ENCODE measurements at regions not wholly inside any gene's neighbourhood (a gene's known extent, or its start where the extent isn't known, plus 50 kb on each side); places are given as distances from the start of the nearest gene placed in this dataset.

GRCh38 chr6:90918361-90918760 lies 331.5 kb upstream of the MAP3K7 start:
- no peak for TF ChIP-seq CTCF (conservative IDR thresholded peaks at IDR 0.05)
- no peak for TF ChIP-seq EZH2 (IDR thresholded peaks at IDR 0.05; ENCODE audit: low read depth)
- H4K20me1 ChIP-seq (ENCODE audit: insufficient read depth) = no peaks in the 10 kb centered on the region
- H3K4me3 ChIP-seq = no peak overlapping the region
- CTCF ChIA-PET = no interaction called here
- DNase-seq = no peak
- no peak overlapping the region for H3K27ac ChIP-seq
- no peak overlapping the region for H2AFZ ChIP-seq
- H3K36me3 ChIP-seq (ENCODE audit: low read depth) = no peaks in the 10 kb centered on the region
- H3K4me1 ChIP-seq (replicated peaks; ENCODE audit: insufficient read depth) = no peaks in the 10 kb centered on the region
- H3K79me2 ChIP-seq (ENCODE audit: low read depth) = no peaks in the 10 kb centered on the region
- H3F3A ChIP-seq (ENCODE audit: insufficient read depth, low read depth) = no peaks in the 10 kb centered on the region
- BruUV-seq (replicated peaks) = no TSS peak
- H3K9me3 ChIP-seq (ENCODE audit: insufficient read depth, low read depth) = no peaks in the 10 kb centered on the region
- POLR2A ChIA-PET (ENCODE audit: unreplicated experiment) = no interaction called here
- no peaks in the 10 kb centered on the region for H3K27me3 ChIP-seq (ENCODE audit: insufficient read depth, low read depth)
- intact Hi-C loops (cut with micrococcal nuclease; ENCODE audit: unreplicated experiment) = no loop called here
- no peaks in the 10 kb centered on the region for H3K9me2 ChIP-seq (ENCODE audit: insufficient read depth)
- H3K4me2 ChIP-seq = no peak overlapping the region

- no peaks in the 10 kb centered on the region for H3F3A ChIP-seq (ENCODE audit: insufficient read depth, low read depth)
- no peak for TF ChIP-seq CTCF (conservative IDR thresholded peaks at IDR 0.05)
- no peak for TF ChIP-seq EZH2 (IDR thresholded peaks at IDR 0.05; ENCODE audit: low read depth)
- H3K9me3 ChIP-seq (ENCODE audit: insufficient read depth, low read depth) = no peaks in the 10 kb centered on the region
- CTCF ChIA-PET = no interaction called here
- H3K36me3 ChIP-seq (ENCODE audit: low read depth) = no peaks in the 10 kb centered on the region
- POLR2A ChIA-PET (ENCODE audit: unreplicated experiment) = no interaction called here
- no peak overlapping the region for H3K27ac ChIP-seq
- BruUV-seq (replicated peaks) = no TSS peak
- DNase-seq = no peak
- no peak overlapping the region for H3K4me3 ChIP-seq
- H3K4me1 ChIP-seq (replicated peaks; ENCODE audit: insufficient read depth) = no peaks in the 10 kb centered on the region
- intact Hi-C loops (cut with micrococcal nuclease; ENCODE audit: unreplicated experiment) = no loop called here
- no peaks in the 10 kb centered on the region for H3K79me2 ChIP-seq (ENCODE audit: low read depth)
- no peaks in the 10 kb centered on the region for H3K9me2 ChIP-seq (ENCODE audit: insufficient read depth)
- H3K4me2 ChIP-seq = no peak overlapping the region
- H3K27me3 ChIP-seq (ENCODE audit: insufficient read depth, low read depth) = no peaks in the 10 kb centered on the region
- no peak overlapping the region for H2AFZ ChIP-seq
- no peaks in the 10 kb centered on the region for H4K20me1 ChIP-seq (ENCODE audit: insufficient read depth)
Observed at GRCh38 chr6:90917376-90917775, 330.5 kb upstream of the MAP3K7 start.

GRCh38 chr6:90916968-90917367 lies 330.1 kb upstream of the MAP3K7 start:
- Histone ChIP-seq H3K4me1 (replicated peaks; ENCODE audit: insufficient read depth) (no peaks in the 10 kb centered on the region), H3K9me3 (ENCODE audit: insufficient read depth, low read depth) (no peaks in the 10 kb centered on the region), H3K4me2 (no peak overlapping the region), H3K9me2 (ENCODE audit: insufficient read depth) (no peaks in the 10 kb centered on the region), H3K27me3 (ENCODE audit: insufficient read depth, low read depth) (no peaks in the 10 kb centered on the region), H3K79me2 (ENCODE audit: low read depth) (no peaks in the 10 kb centered on the region), H2AFZ (no peak overlapping the region), H3K27ac (no peak overlapping the region), H3K4me3 (no peak overlapping the region), H4K20me1 (ENCODE audit: insufficient read depth) (no peaks in the 10 kb centered on the region), H3F3A (ENCODE audit: insufficient read depth, low read depth) (no peaks in the 10 kb centered on the region), H3K36me3 (ENCODE audit: low read depth) (no peaks in the 10 kb centered on the region)
- no peak for DNase-seq
- TF ChIP-seq CTCF (conservative IDR thresholded peaks at IDR 0.05) (no peak), EZH2 (IDR thresholded peaks at IDR 0.05; ENCODE audit: low read depth) (no peak)
- no TSS peak for BruUV-seq (replicated peaks)
- intact Hi-C loops (cut with micrococcal nuclease; ENCODE audit: unreplicated experiment) = no loop called here
- ChIA-PET POLR2A (ENCODE audit: unreplicated experiment) (no interaction called here), CTCF (no interaction called here)
